ENCODE measurements at regions not wholly inside any gene's neighbourhood (a gene's known extent, or its start where the extent isn't known, plus 50 kb on each side); places are given as distances from the start of the nearest gene placed in this dataset.

GRCh38 chr2:107160640-107161239 lies 274.8 kb upstream of the ST6GAL2 start:
- no peak for TF ChIP-seq CTCF (IDR thresholded peaks at IDR 0.05)
- TF ChIP-seq POLR2A (IDR thresholded peaks at IDR 0.05), result no peak

Measured in uterus (tissue), 2 donors.